ENCODE measurements at regions not wholly inside any gene's neighbourhood (a gene's known extent, or its start where the extent isn't known, plus 50 kb on each side); places are given as distances from the start of the nearest gene placed in this dataset.
"Not testable (repeated sequence)": the region's sequence is repeated elsewhere in the genome, so short reads cannot be mapped to it uniquely, and the experiment has no call there.

GRCh38 chr22:12613199-12613598 is 2914.8 kb upstream of the OR11H1 start:
- no peak for ATAC-seq

DNA sequence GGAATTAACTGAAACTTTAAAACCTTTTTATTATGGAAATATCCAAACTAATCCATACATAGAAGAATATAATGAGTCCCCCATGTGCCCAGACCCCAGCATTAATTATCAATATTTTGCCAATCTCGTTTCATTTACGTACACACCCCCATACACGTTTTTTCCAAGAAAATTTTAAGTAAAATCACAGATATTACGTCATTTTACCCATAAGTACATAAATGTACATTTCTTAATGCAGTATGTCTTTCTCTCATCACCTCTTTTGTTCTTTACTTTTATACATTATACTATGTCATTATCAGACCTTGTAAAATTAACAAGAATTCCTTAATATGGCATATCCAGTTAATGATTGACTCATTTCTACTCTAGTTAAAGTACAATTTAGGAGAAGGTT is 2914.1 kb upstream of the OR11H1 start:
- ATAC-seq = not testable (repeated sequence)

More at GRCh38 chr22:12613199-12613598, 2914.8 kb upstream of the OR11H1 start:
- TF ChIP-seq ZNF8 (CRISPR knock-in tag; IDR thresholded peaks at IDR 0.05) (no peak), GLIS3 (CRISPR knock-in tag; IDR thresholded peaks at IDR 0.05) (no peak), ZC3H10 (CRISPR knock-in tag; IDR thresholded peaks at IDR 0.05) (no peak), ISL1 (CRISPR knock-in tag; IDR thresholded peaks at IDR 0.05) (no peak), CSDC2 (CRISPR knock-in tag; IDR thresholded peaks at IDR 0.05) (no peak), ARNTL (CRISPR knock-in tag; IDR thresholded peaks at IDR 0.05; ENCODE audit: borderline replicate concordance, low read depth) (no peak), TOX (CRISPR knock-in tag; IDR thresholded peaks at IDR 0.05; ENCODE audit: borderline replicate concordance) (no peak), RARB (CRISPR knock-in tag; IDR thresholded peaks at IDR 0.05) (no peak), ZFP30 (CRISPR knock-in tag; IDR thresholded peaks at IDR 0.05) (no peak), BACH2 (CRISPR knock-in tag; IDR thresholded peaks at IDR 0.05; ENCODE audit: borderline replicate concordance) (no peak), PPARA (CRISPR knock-in tag; IDR thresholded peaks at IDR 0.05; ENCODE audit: borderline replicate concordance) (no peak)
- TF ChIP-seq, protein P1, sequence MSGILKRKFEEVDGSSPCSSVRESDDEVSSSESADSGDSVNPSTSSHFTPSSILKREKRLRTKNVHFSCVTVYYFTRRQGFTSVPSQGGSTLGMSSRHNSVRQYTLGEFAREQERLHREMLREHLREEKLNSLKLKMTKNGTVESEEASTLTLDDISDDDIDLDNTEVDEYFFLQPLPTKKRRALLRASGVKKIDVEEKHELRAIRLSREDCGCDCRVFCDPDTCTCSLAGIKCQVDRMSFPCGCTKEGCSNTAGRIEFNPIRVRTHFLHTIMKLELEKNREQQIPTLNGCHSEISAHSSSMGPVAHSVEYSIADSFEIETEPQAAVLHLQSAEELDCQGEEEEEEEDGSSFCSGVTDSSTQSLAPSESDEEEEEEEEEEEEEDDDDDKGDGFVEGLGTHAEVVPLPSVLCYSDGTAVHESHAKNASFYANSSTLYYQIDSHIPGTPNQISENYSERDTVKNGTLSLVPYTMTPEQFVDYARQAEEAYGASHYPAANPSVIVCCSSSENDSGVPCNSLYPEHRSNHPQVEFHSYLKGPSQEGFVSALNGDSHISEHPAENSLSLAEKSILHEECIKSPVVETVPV (CRISPR knock-in tag; IDR thresholded peaks at IDR 0.05) = no peak

GRCh38 chr22:12626894-12627293 is 2901.1 kb upstream of the OR11H1 start:
- ATAC-seq = not testable (repeated sequence)

DNA sequence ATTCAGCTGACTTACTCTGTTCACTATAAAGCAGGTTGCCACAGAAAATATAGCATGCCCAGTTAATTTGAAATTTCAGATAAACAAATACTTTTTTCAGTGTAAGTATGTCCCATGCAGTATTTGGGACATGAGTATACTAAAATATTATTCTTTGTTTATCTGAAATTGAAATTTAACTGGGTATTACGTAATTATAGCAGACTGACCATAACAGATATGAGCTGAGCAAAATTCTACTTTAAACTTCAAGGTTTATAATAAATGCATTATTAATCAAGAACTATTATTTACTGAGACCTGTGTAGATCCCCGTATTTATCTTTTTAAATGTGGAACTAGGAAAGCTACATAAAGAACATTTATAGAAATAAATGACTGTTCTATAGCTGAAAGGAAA is 2898.2 kb upstream of the OR11H1 start:
- not testable (repeated sequence) for ATAC-seq

- ATAC-seq = not testable (repeated sequence)
Observed at GRCh38 chr22:12630965-12631364, 2897.0 kb upstream of the OR11H1 start.

GRCh38 chr22:12637566-12638166 is 2890.3 kb upstream of the OR11H1 start:
- not testable (repeated sequence) for ATAC-seq

DNA sequence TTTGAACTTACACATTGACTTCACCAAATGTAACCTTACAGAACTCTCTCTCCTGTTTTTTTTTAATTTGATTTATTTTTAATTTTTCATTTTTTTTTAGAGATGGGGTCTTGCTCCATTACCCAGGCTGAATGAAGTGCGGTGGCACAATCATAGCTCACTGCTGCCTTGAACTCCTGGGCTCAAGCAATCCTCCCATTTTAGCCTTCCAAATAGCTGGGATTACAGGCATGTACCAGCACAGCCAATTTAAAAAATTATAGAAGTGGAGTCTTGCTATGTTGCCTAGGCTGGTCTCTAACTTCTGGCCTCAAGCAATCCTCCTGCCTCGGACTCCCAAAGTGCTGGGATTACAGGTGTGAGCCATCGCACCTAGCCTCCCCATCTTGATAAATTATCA is 2889.7 kb upstream of the OR11H1 start:
- not testable (repeated sequence) for ATAC-seq

Data from SK-N-SH treated with all-trans-retinoic acid at 6 μM for 48 hours (cell line).